WTC11 (cell line): ENCODE measurements at regions not wholly inside any gene's neighbourhood (a gene's known extent, or its start where the extent isn't known, plus 50 kb on each side); places are given as distances from the start of the nearest gene placed in this dataset.

ENCODE experiments used
- ATAC-seq: fragments of 200-7000 bp; cut with Tn5 transposase; 2 replicates; pipeline ENCODE4 v1.10.0; 2021; ENCODE audit warnings: mild to moderate bottlenecking, moderate library complexity
- CTCF ChIA-PET: fragments of 300-600 bp; sonication (Branson Sonifier 250); formaldehyde crosslinking; loops from one replicate; lab custom pipeline; 2021; ENCODE audit warnings: antibody characterized with exemption; lab: Charles Lee
- POLR2A ChIA-PET: fragments of 350-600 bp; sonication (Branson Sonifier 250); formaldehyde crosslinking; loops from one replicate; lab custom pipeline; 2021; ENCODE audit warnings: antibody characterized with exemption; lab: Charles Lee
- DNase-seq: peaks from one replicate; pipeline ENCODE4 v3.0.0; 2021; ENCODE audit warnings: low spot score
- H3K27ac Mint-ChIP-seq: 2 replicates; pipeline ENCODE4 v1.8.0; 2021; ENCODE audit warnings: mixed read lengths
- H3K27me3 Mint-ChIP-seq: 2 replicates; pipeline ENCODE4 v1.8.0; 2021; ENCODE audit warnings: low read depth, mild to moderate bottlenecking, moderate library complexity, mixed read lengths
- H3K36me3 Mint-ChIP-seq: 2 replicates; pipeline ENCODE4 v1.8.0; 2021; ENCODE audit warnings: mixed read lengths
- H3K4me1 Mint-ChIP-seq: 2 replicates; pipeline ENCODE4 v1.8.0; 2022; ENCODE audit warnings: mixed read lengths
- H3K4me3 Mint-ChIP-seq: 2 replicates; pipeline ENCODE4 v1.8.0; 2021; ENCODE audit warnings: mild to moderate bottlenecking, moderate library complexity, mixed read lengths
- H3K9me3 Mint-ChIP-seq: 2 replicates; pipeline ENCODE4 v1.8.0; 2021; ENCODE audit warnings: mixed read lengths
- ATF1 ChIP-seq: sonication (generic); formaldehyde crosslinking; IDR thresholded peaks from 2 replicates; pipeline ENCODE4 v1.8.1; 2023; ENCODE audit warnings: mild to moderate bottlenecking, moderate library complexity, missing genetic modification reagents
- ATF3 ChIP-seq: sonication (generic); formaldehyde crosslinking; conservative IDR thresholded peaks from 2 replicates; pipeline ENCODE4 v1.8.1; 2022; ENCODE audit warnings: mild to moderate bottlenecking, missing genetic modification reagents
- E2F1 ChIP-seq: sonication (generic); formaldehyde crosslinking; IDR thresholded peaks from 2 replicates; pipeline ENCODE4 v1.8.0; 2022; ENCODE audit warnings: mild to moderate bottlenecking, missing genetic modification reagents
- EMX1 ChIP-seq: fragments of 250-450 bp; sonication (Bioruptor Pico); IDR thresholded peaks from 2 replicates; pipeline ENCODE4 v1.8.0; 2021; ENCODE audit warnings: mild to moderate bottlenecking
- ERG ChIP-seq: fragments of 250-450 bp; sonication (Bioruptor Pico); IDR thresholded peaks from 2 replicates; pipeline ENCODE4 v1.8.0; 2021; ENCODE audit warnings: mild to moderate bottlenecking
- ETV6 ChIP-seq: sonication (generic); formaldehyde crosslinking; IDR thresholded peaks from 2 replicates; pipeline ENCODE4 v1.8.1; 2022; ENCODE audit warnings: mild to moderate bottlenecking, missing genetic modification reagents
- FOXJ3 ChIP-seq: sonication (generic); formaldehyde crosslinking; IDR thresholded peaks from 2 replicates; pipeline ENCODE4 v1.9.0; 2021; ENCODE audit warnings: missing genetic modification reagents, mild to moderate bottlenecking, borderline replicate concordance
- GRHL2 ChIP-seq: fragments of 250-450 bp; sonication (Bioruptor Pico); IDR thresholded peaks from 2 replicates; pipeline ENCODE4 v1.8.0; 2022; ENCODE audit warnings: mild to moderate bottlenecking, moderate library complexity; ENCODE audit not compliant: insufficient replicate concordance, severe bottlenecking
- HMGA2 ChIP-seq: fragments of 250-450 bp; sonication (Bioruptor Pico); IDR thresholded peaks from 2 replicates; pipeline ENCODE4 v1.4.0; 2021; ENCODE audit warnings: mild to moderate bottlenecking, moderate library complexity
- IRF2 ChIP-seq: sonication (generic); formaldehyde crosslinking; IDR thresholded peaks from 2 replicates; pipeline ENCODE4 v1.8.0; 2022; ENCODE audit warnings: low read depth, missing genetic modification reagents, borderline replicate concordance
- KAT7 ChIP-seq: sonication (generic); formaldehyde crosslinking; IDR thresholded peaks from 2 replicates; pipeline ENCODE4 v1.8.1; 2023; ENCODE audit warnings: missing genetic modification reagents, mild to moderate bottlenecking, borderline replicate concordance
- MLX ChIP-seq: sonication (generic); formaldehyde crosslinking; IDR thresholded peaks from 2 replicates; pipeline ENCODE4 v1.8.1; 2023; ENCODE audit warnings: mild to moderate bottlenecking, missing genetic modification reagents, moderate library complexity
- NFYB ChIP-seq: sonication (generic); formaldehyde crosslinking; conservative IDR thresholded peaks from 2 replicates; pipeline ENCODE4 v1.8.0; 2022; ENCODE audit warnings: low read depth, missing genetic modification reagents
- SMAD3 ChIP-seq: sonication (generic); formaldehyde crosslinking; IDR thresholded peaks from 2 replicates; pipeline ENCODE4 v1.8.0; 2022; ENCODE audit warnings: missing genetic modification reagents, mild to moderate bottlenecking, borderline replicate concordance
- SMAD4 ChIP-seq: sonication (generic); formaldehyde crosslinking; IDR thresholded peaks from 2 replicates; pipeline ENCODE4 v1.8.0; 2022; ENCODE audit warnings: mild to moderate bottlenecking, missing genetic modification reagents
- SP1 ChIP-seq: sonication (generic); formaldehyde crosslinking; conservative IDR thresholded peaks from 2 replicates; pipeline ENCODE4 v1.8.1; 2022; ENCODE audit warnings: missing genetic modification reagents
- TEAD1 ChIP-seq: sonication (generic); formaldehyde crosslinking; IDR thresholded peaks from 2 replicates; pipeline ENCODE4 v1.8.0; 2022; ENCODE audit warnings: mild to moderate bottlenecking, missing genetic modification reagents
- USF1 ChIP-seq: sonication (generic); formaldehyde crosslinking; IDR thresholded peaks from 2 replicates; pipeline ENCODE4 v1.8.0; 2022; ENCODE audit warnings: mild to moderate bottlenecking, missing genetic modification reagents
- ZBTB43 ChIP-seq: sonication (generic); formaldehyde crosslinking; IDR thresholded peaks from 2 replicates; pipeline ENCODE4 v1.8.1; 2023; ENCODE audit warnings: mild to moderate bottlenecking, missing genetic modification reagents
- ZMAT4 ChIP-seq: fragments of 250-450 bp; sonication (Bioruptor Pico); IDR thresholded peaks from 2 replicates; pipeline ENCODE4 v1.9.0; 2021; ENCODE audit warnings: mild to moderate bottlenecking
- ZNF121 ChIP-seq: sonication (generic); formaldehyde crosslinking; IDR thresholded peaks from 2 replicates; pipeline ENCODE4 v1.8.0; 2023; ENCODE audit warnings: missing genetic modification reagents
- ZNF138 ChIP-seq: sonication (generic); formaldehyde crosslinking; conservative IDR thresholded peaks from 2 replicates; pipeline ENCODE4 v1.8.1; 2022; ENCODE audit warnings: mild to moderate bottlenecking, moderate library complexity, missing genetic modification reagents
- ZNF219 ChIP-seq: sonication (generic); formaldehyde crosslinking; IDR thresholded peaks from 2 replicates; pipeline ENCODE4 v1.8.0; 2023; ENCODE audit warnings: missing genetic modification reagents, mild to moderate bottlenecking, borderline replicate concordance
- ZNF232 ChIP-seq: sonication (generic); formaldehyde crosslinking; IDR thresholded peaks from 2 replicates; pipeline ENCODE4 v1.8.0; 2022; ENCODE audit warnings: mild to moderate bottlenecking, missing genetic modification reagents
- ZNF263 ChIP-seq: sonication (generic); formaldehyde crosslinking; IDR thresholded peaks from 2 replicates; pipeline ENCODE4 v1.8.1; 2022; ENCODE audit warnings: low read depth, mild to moderate bottlenecking, moderate library complexity, missing genetic modification reagents
- ZNF423 ChIP-seq: fragments of 250-450 bp; sonication (Bioruptor Pico); IDR thresholded peaks from 2 replicates; pipeline ENCODE4 v2.1.2; 2022; ENCODE audit warnings: mild to moderate bottlenecking, moderate library complexity
- ZSCAN18 ChIP-seq: fragments of 250-450 bp; sonication (Bioruptor Pico); IDR thresholded peaks from 2 replicates; pipeline ENCODE4 v2.1.2; 2022; ENCODE audit warnings: mild to moderate bottlenecking, moderate library complexity

GRCh38 chr11:81829976-81830375 is 903.7 kb downstream of the FAM181B start:
- Mint-ChIP-seq H3K27ac (no peak overlapping the region), H3K36me3 (peaks cover 6% of the 10 kb centered on the region; the same call in 1 of the 2 replicates), H3K9me3 (peaks cover 26% of the 10 kb centered on the region), H3K4me1 (peaks cover 4% of the 10 kb centered on the region; the same call in 1 of the 2 replicates), H3K27me3 (no peaks in the 10 kb centered on the region; the same call in 1 of the 2 replicates), H3K4me3 (no peak overlapping the region)
- POLR2A ChIA-PET: no interaction called here
- TF ChIP-seq ZNF219 (CRISPR knock-in tag) (no peak), NFYB (no peak), EMX1 (CRISPR knock-in tag) (no peak), ATF1 (CRISPR knock-in tag) (no peak), IRF2 (no peak), ZMAT4 (CRISPR knock-in tag) (no peak), ZSCAN18 (no peak)
- ATAC-seq: no peak
- DNase-seq: no peak
- CTCF ChIA-PET: no interaction called here

- DNase-seq (no peak), ATAC-seq (no peak)
- ChIA-PET POLR2A (no interaction called here), CTCF (no interaction called here)
- Mint-ChIP-seq H3K27ac (0 out of 2 replicates have a peak overlapping the region, but pooled peaks have one; percentile 62), H3K4me3 (no peak overlapping the region), H3K27me3 (no peaks in the 10 kb centered on the region; the same call in 1 of the 2 replicates), H3K4me1 (peaks cover 26% of the 10 kb centered on the region), H3K9me3 (no peaks in the 10 kb centered on the region), H3K36me3 (no peaks in the 10 kb centered on the region)
- no peak for TF ChIP-seq SMAD4 (CRISPR knock-in tag)
- TF ChIP-seq ZNF121 (CRISPR knock-in tag): no peak
- TF ChIP-seq HMGA2: no peak
- no peak for TF ChIP-seq SMAD3
- TF ChIP-seq ZNF263 (CRISPR knock-in tag): no peak
- TF ChIP-seq FOXJ3 (CRISPR knock-in tag): no peak
- no peak for TF ChIP-seq NFYB
- no peak for TF ChIP-seq GRHL2 (CRISPR knock-in tag)
- no peak for TF ChIP-seq ZNF423
These were observed 908.3 kb downstream of the FAM181B start for GRCh38 chr11:81825346-81825745.

- H3K9me3 Mint-ChIP-seq: no peaks in the 10 kb centered on the region
- H3K27ac Mint-ChIP-seq: no peak overlapping the region
- H3K27me3 Mint-ChIP-seq: no peaks in the 10 kb centered on the region; the same call in 1 of the 2 replicates
- ATAC-seq (no peak), DNase-seq (no peak)
- CTCF ChIA-PET: no interaction called here
- TF ChIP-seq ETV6 (CRISPR knock-in tag) (no peak), KAT7 (CRISPR knock-in tag) (no peak), MLX (CRISPR knock-in tag) (no peak), ZNF232 (CRISPR knock-in tag) (no peak), SP1 (CRISPR knock-in tag) (no peak), USF1 (CRISPR knock-in tag) (no peak), ATF3 (no peak), ZNF138 (CRISPR knock-in tag) (no peak), E2F1 (CRISPR knock-in tag) (no peak), TEAD1 (CRISPR knock-in tag) (no peak), ERG (CRISPR knock-in tag) (no peak), ZBTB43 (CRISPR knock-in tag) (no peak), FOXJ3 (CRISPR knock-in tag) (no peak)
- H3K4me1 Mint-ChIP-seq: peaks cover 35% of the 10 kb centered on the region
- H3K36me3 Mint-ChIP-seq: no peaks in the 10 kb centered on the region
- POLR2A ChIA-PET: interaction anchor here (0.7 kb wide), 1 partner anchor 312 kb away, joined by 3 read pairs; no protein-coding TSS in a partner anchor
- no peak overlapping the region for H3K4me3 Mint-ChIP-seq
These were observed 914.2 kb downstream of the FAM181B start for GRCh38 chr11:81819462-81819861.
